Kidney (tissue), 13 donors: ENCODE measurements at regions not wholly inside any gene's neighbourhood (a gene's known extent, or its start where the extent isn't known, plus 50 kb on each side); places are given as distances from the start of the nearest gene placed in this dataset.

ENCODE experiments used
- DNase-seq, 5 donors: peaks; one replicate each; pipeline ENCODE4 v3.0.0-alpha.2; 2013 to 2020
- FAIRE-seq: peaks from 2 replicates; lab custom pipeline; 2012; peaks lifted over from hg19 to GRCh38; lab: Jason Lieb, UNC
- H3K27ac ChIP-seq, 2 donors: one replicate each; pipeline ENCODE4 v1.7.0; 2013; ENCODE audit warnings: low read depth in 2 of 2, low read length in 2 of 2, inconsistent platforms in 1 of 2
- H3K27me3 ChIP-seq: one replicate; pipeline ENCODE4 v1.7.1; 2013; ENCODE audit warnings: low read length, inconsistent platforms; ENCODE audit not compliant: control insufficient read depth, insufficient read depth
- H3K36me3 ChIP-seq, 3 donors: one replicate each; pipeline versions ENCODE4 v1.7.0 to v1.7.1; 2013; ENCODE audit warnings: low read length in 3 of 3, control low read depth in 1 of 3, inconsistent platforms in 1 of 3; ENCODE audit not compliant: insufficient read depth in 3 of 3, control insufficient read depth in 2 of 3
- H3K4me1 ChIP-seq, 3 donors: one replicate each; pipeline versions ENCODE4 v1.7.0 to v1.7.1; 2013; ENCODE audit warnings: low read length in 3 of 3, inconsistent platforms in 1 of 3, low read depth in 1 of 3; ENCODE audit not compliant: control insufficient read depth in 2 of 3, insufficient read depth in 2 of 3
- H3K4me3 ChIP-seq, 3 donors: one replicate each; pipeline versions ENCODE4 v1.7.0 to v1.8.1; 2013; ENCODE audit warnings: low read length in 3 of 3, control low read depth in 1 of 3, inconsistent platforms in 1 of 3
- H3K9ac ChIP-seq, 3 donors: one replicate each; pipeline versions ENCODE4 v1.7.0 to v1.7.1; 2013; ENCODE audit warnings: low read length in 3 of 3, control low read depth in 1 of 3, inconsistent platforms in 1 of 3
- H3K9me3 ChIP-seq, 3 donors: one replicate each; pipeline versions ENCODE4 v1.7.0 to v1.7.1; 2013; ENCODE audit warnings: low read length in 3 of 3, control low read depth in 1 of 3, inconsistent platforms in 1 of 3; ENCODE audit not compliant: control insufficient read depth in 2 of 3, insufficient read depth in 1 of 3
- CTCF ChIP-seq: IDR thresholded peaks from 3 replicates; pipeline ENCODE4 v1.5.1; 2012; ENCODE audit warnings: mild to moderate bottlenecking, moderate library complexity, borderline replicate concordance; ENCODE audit not compliant: insufficient read depth; ENCODE audit errors: extremely low read depth
- intact Hi-C: fragments of 100-400 bp; cut with DNase I; formaldehyde crosslinking; loops from one replicate; pipeline ENCODE4 v1.11.1; 2022
- donor health status: control.
- donor health status: control.
- donor health status: control.
- donor health status: control.
- donor health status: control.
- donor health status: DM: yes; HTN: yes; CAD: no.
- donor health status: Normal renal cell carcinoma (clear cell type).

GRCh38 chr9:74122661-74123060 lies 374.5 kb upstream of the RORB start:
- H3K4me3 ChIP-seq = no peak overlapping the region
- intact Hi-C loops = no loop called here
- DNase-seq (no peak), FAIRE-seq (no peak)
- H3K36me3 ChIP-seq = no peaks in the 10 kb centered on the region
- no peaks in the 10 kb centered on the region for H3K27me3 ChIP-seq
- H3K4me1 ChIP-seq = no peaks in the 10 kb centered on the region
- H3K9me3 ChIP-seq = no peaks in the 10 kb centered on the region
- no peak overlapping the region for H3K9ac ChIP-seq
- H3K27ac ChIP-seq = no peak overlapping the region
- no peak for TF ChIP-seq CTCF

GRCh38 chr9:74125941-74126340 lies 371.2 kb upstream of the RORB start:
- Histone ChIP-seq H3K9me3 (no peaks in the 10 kb centered on the region), H3K36me3 (no peaks in the 10 kb centered on the region), H3K9ac (no peak overlapping the region), H3K27me3 (no peaks in the 10 kb centered on the region), H3K27ac (no peak overlapping the region), H3K4me1 (no peaks in the 10 kb centered on the region), H3K4me3 (no peak overlapping the region)
- DNase-seq = peak in 4 of 5 donors; percentile 15 to 39 (median 29)
- intact Hi-C loops = no loop called here
- TF ChIP-seq CTCF = no peak
- no peak for FAIRE-seq

- H3K9me3 ChIP-seq = no peaks in the 10 kb centered on the region
- H3K9ac ChIP-seq = no peak overlapping the region
- DNase-seq (peak in 1 of 5 donors; percentile 48), FAIRE-seq (no peak)
- H3K4me1 ChIP-seq = no peaks in the 10 kb centered on the region
- no peaks in the 10 kb centered on the region for H3K36me3 ChIP-seq
- TF ChIP-seq CTCF = no peak
- no peaks in the 10 kb centered on the region for H3K27me3 ChIP-seq
- H3K27ac ChIP-seq = no peak overlapping the region
- intact Hi-C loops = no loop called here
- no peak overlapping the region for H3K4me3 ChIP-seq
These were observed 364.1 kb upstream of the RORB start for GRCh38 chr9:74132986-74133385.

GRCh38 chr9:74133921-74134320 lies 363.2 kb upstream of the RORB start:
- FAIRE-seq = no peak
- H3K27ac ChIP-seq = no peak overlapping the region
- H3K9me3 ChIP-seq = no peaks in the 10 kb centered on the region
- no peaks in the 10 kb centered on the region for H3K36me3 ChIP-seq
- TF ChIP-seq CTCF = no peak
- no peaks in the 10 kb centered on the region for H3K27me3 ChIP-seq
- H3K4me3 ChIP-seq = no peak overlapping the region
- no peak overlapping the region for H3K9ac ChIP-seq
- DNase-seq = no peak
- intact Hi-C loops = no loop called here
- H3K4me1 ChIP-seq = no peaks in the 10 kb centered on the region
